ENCODE measurements at regions not wholly inside any gene's neighbourhood (a gene's known extent, or its start where the extent isn't known, plus 50 kb on each side); places are given as distances from the start of the nearest gene placed in this dataset.

DNA sequence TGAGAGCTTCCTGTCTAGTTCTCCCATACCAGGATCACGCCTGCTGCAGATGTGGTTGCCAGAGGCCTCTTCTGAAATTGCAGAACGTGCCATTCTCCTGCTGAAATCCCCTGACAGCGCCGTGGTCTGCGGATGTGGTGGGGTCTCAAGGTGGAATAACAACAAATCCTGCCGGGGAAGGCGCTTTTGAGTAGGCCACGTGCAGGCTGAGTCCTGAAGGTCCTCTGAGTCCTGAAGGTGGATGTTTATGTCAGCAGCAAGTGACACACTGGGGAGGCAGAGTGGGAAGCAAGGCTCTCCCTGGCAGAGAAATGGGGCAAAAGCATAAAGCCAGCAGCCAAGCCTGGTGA is 241.4 kb downstream of the MYCN start:
- no peak for DNase-seq (ENCODE audit: extremely low read depth, insufficient read length)
- TF ChIP-seq, protein P1, sequence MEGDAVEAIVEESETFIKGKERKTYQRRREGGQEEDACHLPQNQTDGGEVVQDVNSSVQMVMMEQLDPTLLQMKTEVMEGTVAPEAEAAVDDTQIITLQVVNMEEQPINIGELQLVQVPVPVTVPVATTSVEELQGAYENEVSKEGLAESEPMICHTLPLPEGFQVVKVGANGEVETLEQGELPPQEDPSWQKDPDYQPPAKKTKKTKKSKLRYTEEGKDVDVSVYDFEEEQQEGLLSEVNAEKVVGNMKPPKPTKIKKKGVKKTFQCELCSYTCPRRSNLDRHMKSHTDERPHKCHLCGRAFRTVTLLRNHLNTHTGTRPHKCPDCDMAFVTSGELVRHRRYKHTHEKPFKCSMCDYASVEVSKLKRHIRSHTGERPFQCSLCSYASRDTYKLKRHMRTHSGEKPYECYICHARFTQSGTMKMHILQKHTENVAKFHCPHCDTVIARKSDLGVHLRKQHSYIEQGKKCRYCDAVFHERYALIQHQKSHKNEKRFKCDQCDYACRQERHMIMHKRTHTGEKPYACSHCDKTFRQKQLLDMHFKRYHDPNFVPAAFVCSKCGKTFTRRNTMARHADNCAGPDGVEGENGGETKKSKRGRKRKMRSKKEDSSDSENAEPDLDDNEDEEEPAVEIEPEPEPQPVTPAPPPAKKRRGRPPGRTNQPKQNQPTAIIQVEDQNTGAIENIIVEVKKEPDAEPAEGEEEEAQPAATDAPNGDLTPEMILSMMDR (IDR thresholded peaks at IDR 0.05; ENCODE audit: insufficient read depth, low read length, poor library complexity, severe bottlenecking), result no peak
- H3K4me3 ChIP-seq (replicated peaks; ENCODE audit: low read depth, low read length), result no peak overlapping the region
- no peaks in the 10 kb centered on the region; the same call in 1 of the 2 replicates for H3K27me3 ChIP-seq (replicated peaks; ENCODE audit: control insufficient read depth, insufficient read depth, low read length)
- no peaks in the 10 kb centered on the region for H3K36me3 ChIP-seq (ENCODE audit: control insufficient read depth, insufficient read depth, low read length)

- Histone ChIP-seq H3K36me3 (ENCODE audit: control insufficient read depth, insufficient read depth, low read length) (no peaks in the 10 kb centered on the region), H3K4me3 (replicated peaks; ENCODE audit: low read depth, low read length) (no peak overlapping the region), H3K27me3 (replicated peaks; ENCODE audit: control insufficient read depth, insufficient read depth, low read length) (no peaks in the 10 kb centered on the region; the same call in 1 of the 2 replicates)
- no peak for DNase-seq (ENCODE audit: extremely low read depth, insufficient read length)
- TF ChIP-seq, protein P1 (IDR thresholded peaks at IDR 0.05; ENCODE audit: insufficient read depth, low read length, poor library complexity, severe bottlenecking), result no peak
Measured at GRCh38 chr2:16181062-16181740, 240.9 kb downstream of the MYCN start.

DNA sequence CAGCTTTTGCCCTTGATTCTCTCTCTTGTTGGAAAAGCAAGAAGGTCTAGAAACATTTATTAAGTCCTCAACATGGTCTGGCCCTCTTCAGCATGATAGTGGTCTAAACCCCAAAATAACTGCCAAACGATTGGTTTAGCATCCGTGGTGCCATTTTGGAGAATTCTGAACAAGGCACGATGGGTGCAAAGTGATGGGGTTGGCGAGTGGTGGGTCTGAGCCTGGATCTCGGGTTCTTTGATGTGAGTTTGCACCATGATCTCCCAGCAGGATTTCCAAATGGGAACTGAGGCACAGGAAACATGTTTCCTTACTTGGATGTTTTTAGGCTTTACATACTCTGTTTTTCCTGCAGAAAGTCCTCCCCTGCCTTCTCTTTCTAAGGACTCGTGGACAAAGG is 240.3 kb downstream of the MYCN start:
- no peaks in the 10 kb centered on the region for H3K36me3 ChIP-seq (ENCODE audit: control insufficient read depth, insufficient read depth, low read length)
- H3K27me3 ChIP-seq (replicated peaks; ENCODE audit: control insufficient read depth, insufficient read depth, low read length), result no peaks in the 10 kb centered on the region; the same call in 1 of the 2 replicates
- TF ChIP-seq, protein P1 (IDR thresholded peaks at IDR 0.05; ENCODE audit: insufficient read depth, low read length, poor library complexity, severe bottlenecking), result no peak
- H3K4me3 ChIP-seq (replicated peaks; ENCODE audit: low read depth, low read length), result no peak overlapping the region
- DNase-seq (ENCODE audit: extremely low read depth, insufficient read length), result no peak

DNA sequence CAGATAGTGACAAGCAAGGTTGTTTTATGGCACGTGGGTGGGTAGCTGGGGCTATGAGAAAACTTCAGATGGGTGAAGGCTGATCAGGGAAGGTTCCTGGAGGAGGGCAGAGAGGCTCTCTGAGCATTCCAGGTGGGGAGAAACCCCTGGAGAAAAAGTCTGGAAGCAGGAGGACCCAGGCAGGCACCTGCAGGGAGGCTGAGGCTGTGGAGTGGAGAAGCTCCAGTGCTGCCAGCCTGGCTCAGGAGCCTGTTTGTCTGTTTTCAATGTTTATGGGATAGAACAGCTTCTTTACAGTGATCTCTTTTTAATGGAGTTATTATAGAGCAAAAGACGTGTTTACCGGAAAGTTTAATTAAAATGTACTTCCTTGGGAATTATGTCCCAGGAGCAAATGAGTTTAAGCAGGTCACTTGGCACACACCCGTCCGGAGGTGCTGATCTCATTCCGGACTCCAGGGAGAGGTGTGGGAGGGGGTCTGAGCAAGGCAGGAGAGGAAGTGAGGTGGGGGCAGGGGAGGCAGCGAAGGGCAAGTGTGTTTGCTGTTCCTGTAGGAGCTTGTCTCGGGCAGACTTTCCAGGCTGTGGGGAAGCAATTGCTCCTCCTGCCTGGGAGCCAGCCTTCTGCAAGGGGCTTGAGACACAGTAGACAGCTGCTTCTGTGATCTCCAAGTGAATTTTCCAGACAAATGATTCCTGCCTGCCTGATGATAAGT is 239.5 kb downstream of the MYCN start:
- Histone ChIP-seq H3K27me3 (replicated peaks; ENCODE audit: control insufficient read depth, insufficient read depth, low read length) (no peaks in the 10 kb centered on the region), H3K4me3 (replicated peaks; ENCODE audit: low read depth, low read length) (no peak overlapping the region), H3K36me3 (ENCODE audit: control insufficient read depth, insufficient read depth, low read length) (no peaks in the 10 kb centered on the region)
- TF ChIP-seq, protein P1 (IDR thresholded peaks at IDR 0.05; ENCODE audit: insufficient read depth, low read length, poor library complexity, severe bottlenecking), result no peak
- DNase-seq (ENCODE audit: extremely low read depth, insufficient read length), result no peak

- DNase-seq (ENCODE audit: extremely low read depth, insufficient read length), result no peak
- H3K4me3 ChIP-seq (replicated peaks; ENCODE audit: low read depth, low read length), result no peak overlapping the region
- no peaks in the 10 kb centered on the region for H3K27me3 ChIP-seq (replicated peaks; ENCODE audit: control insufficient read depth, insufficient read depth, low read length)
- no peaks in the 10 kb centered on the region for H3K36me3 ChIP-seq (ENCODE audit: control insufficient read depth, insufficient read depth, low read length)
- TF ChIP-seq, protein P1 (IDR thresholded peaks at IDR 0.05; ENCODE audit: insufficient read depth, low read length, poor library complexity, severe bottlenecking), result no peak
Measured at GRCh38 chr2:16178551-16179130, 238.3 kb downstream of the MYCN start.
